ENCODE measurements at regions not wholly inside any gene's neighbourhood (a gene's known extent, or its start where the extent isn't known, plus 50 kb on each side); places are given as distances from the start of the nearest gene placed in this dataset.

GRCh38 chr13:109671919-109672318, 114.5 kb downstream of the IRS2 start:
- Mint-ChIP-seq H3K4me3 (ENCODE audit: unreplicated experiment) (no peak overlapping the region), H3K27ac (ENCODE audit: unreplicated experiment) (no peak overlapping the region), H3K4me1 (ENCODE audit: low read depth) (peaks cover 24% of the 10 kb centered on the region), H3K36me3 (ENCODE audit: low read depth) (no peaks in the 10 kb centered on the region), H3K27me3 (ENCODE audit: low read depth) (no peaks in the 10 kb centered on the region), H3K9me3 (ENCODE audit: low read depth) (peaks cover 5% of the 10 kb centered on the region)
- DNase-seq (ENCODE audit: low spot score): no peak
- no peak for TF ChIP-seq CTCF (IDR thresholded peaks at IDR 0.05)

- DNase-seq (ENCODE audit: low spot score): no peak
- no peak for TF ChIP-seq CTCF (IDR thresholded peaks at IDR 0.05)
- Mint-ChIP-seq H3K4me3 (ENCODE audit: unreplicated experiment) (no peak overlapping the region), H3K9me3 (ENCODE audit: low read depth) (peaks cover 5% of the 10 kb centered on the region), H3K36me3 (ENCODE audit: low read depth) (no peaks in the 10 kb centered on the region), H3K27me3 (ENCODE audit: low read depth) (no peaks in the 10 kb centered on the region), H3K27ac (ENCODE audit: unreplicated experiment) (no peak overlapping the region), H3K4me1 (ENCODE audit: low read depth) (peaks cover 25% of the 10 kb centered on the region)
Observed at GRCh38 chr13:109670776-109671175, 115.6 kb downstream of the IRS2 start.

- Mint-ChIP-seq H3K27me3 (ENCODE audit: low read depth) (no peaks in the 10 kb centered on the region), H3K36me3 (ENCODE audit: low read depth) (no peaks in the 10 kb centered on the region), H3K27ac (ENCODE audit: unreplicated experiment) (no peak overlapping the region), H3K4me3 (ENCODE audit: unreplicated experiment) (no peak overlapping the region), H3K9me3 (ENCODE audit: low read depth) (peaks cover 5% of the 10 kb centered on the region), H3K4me1 (ENCODE audit: low read depth) (peaks cover 25% of the 10 kb centered on the region)
- TF ChIP-seq CTCF (IDR thresholded peaks at IDR 0.05): no peak
- no peak for DNase-seq (ENCODE audit: low spot score)
Observed at GRCh38 chr13:109669956-109670355, 116.4 kb downstream of the IRS2 start.

GRCh38 chr13:109669234-109669612, 117.2 kb downstream of the IRS2 start:
- peaks cover 23% of the 10 kb centered on the region for H3K4me1 Mint-ChIP-seq (ENCODE audit: low read depth)
- no peak overlapping the region for H3K4me3 Mint-ChIP-seq (ENCODE audit: unreplicated experiment)
- peaks cover 5% of the 10 kb centered on the region for H3K9me3 Mint-ChIP-seq (ENCODE audit: low read depth)
- H3K36me3 Mint-ChIP-seq (ENCODE audit: low read depth): no peaks in the 10 kb centered on the region
- H3K27ac Mint-ChIP-seq (ENCODE audit: unreplicated experiment): no peak overlapping the region
- no peak for TF ChIP-seq CTCF (IDR thresholded peaks at IDR 0.05)
- no peaks in the 10 kb centered on the region for H3K27me3 Mint-ChIP-seq (ENCODE audit: low read depth)
- DNase-seq (ENCODE audit: low spot score): no peak

GRCh38 chr13:109668433-109669233, 117.8 kb downstream of the IRS2 start:
- Mint-ChIP-seq H3K4me3 (ENCODE audit: unreplicated experiment) (no peak overlapping the region), H3K4me1 (ENCODE audit: low read depth) (peaks cover 18% of the 10 kb centered on the region), H3K27me3 (ENCODE audit: low read depth) (no peaks in the 10 kb centered on the region), H3K9me3 (ENCODE audit: low read depth) (peaks cover 5% of the 10 kb centered on the region), H3K27ac (ENCODE audit: unreplicated experiment) (no peak overlapping the region), H3K36me3 (ENCODE audit: low read depth) (no peaks in the 10 kb centered on the region)
- no peak for TF ChIP-seq CTCF (IDR thresholded peaks at IDR 0.05)
- no peak for DNase-seq (ENCODE audit: low spot score)
